Vagina (tissue), 2 donors: ENCODE measurements at regions not wholly inside any gene's neighbourhood (a gene's known extent, or its start where the extent isn't known, plus 50 kb on each side); places are given as distances from the start of the nearest gene placed in this dataset.

Experiments used
- DNase-seq, 2 donors: peaks; one replicate each; pipeline ENCODE4 v3.0.0-alpha.2; 2017; ENCODE audit errors: extremely low spot score in 2 of 2
- H3K27ac ChIP-seq: fragments of 200-600 bp; sonication (generic); one replicate; pipeline ENCODE4 v1.5.1; 2019
- H3K27me3 ChIP-seq: fragments of 200-600 bp; sonication (generic); one replicate; pipeline ENCODE4 v1.5.1; 2019
- H3K36me3 ChIP-seq, 2 donors: fragments of 200-600 bp; sonication (generic); one replicate each; pipeline ENCODE4 v1.5.1; 2017 to 2019
- H3K4me1 ChIP-seq: fragments of 200-600 bp; sonication (generic); one replicate; pipeline ENCODE4 v1.5.1; 2019
- H3K4me3 ChIP-seq, 2 donors: fragments of 200-600 bp; sonication (generic); 1 replicate in 1 of 2; 2 replicates in 1 of 2; pipeline ENCODE4 v1.5.1; 2016 to 2019
- H3K9me3 ChIP-seq: fragments of 200-600 bp; sonication (generic); one replicate; pipeline ENCODE4 v1.5.1; 2019
- POLR2A ChIP-seq, 2 donors: fragments of 450-650 bp; IDR thresholded peaks; one replicate each; pipeline ENCODE4 v1.6.1; 2017; ENCODE audit warnings: antibody characterized with exemption in 2 of 2, mild to moderate bottlenecking in 2 of 2, moderate library complexity in 2 of 2
- POLR2AphosphoS5 ChIP-seq, 2 donors: sonication (generic); formaldehyde crosslinking; IDR thresholded peaks; one replicate each; pipeline ENCODE4 v1.9.0; 2017; ENCODE audit warnings: antibody characterized with exemption in 2 of 2, mild to moderate bottlenecking in 2 of 2, low read depth in 1 of 2; ENCODE audit not compliant: insufficient read depth in 1 of 2
- intact Hi-C: fragments of 100-400 bp; cut with DNase I; formaldehyde crosslinking; loops from one replicate; pipeline ENCODE4 v1.15.1; 2023
- TF ChIP-seq, protein P1 (sequence below), 3 experiments: fragments of 450-650 bp in 2 of 3; fragments of 200-600 bp in 1 of 3; sonication (generic) in 1 of 3; IDR thresholded peaks; one replicate each; pipeline ENCODE4 v1.5.1; 2017 to 2019; ENCODE audit warnings: antibody characterized with exemption in 3 of 3, mild to moderate bottlenecking in 2 of 3, moderate library complexity in 2 of 3

DNA sequence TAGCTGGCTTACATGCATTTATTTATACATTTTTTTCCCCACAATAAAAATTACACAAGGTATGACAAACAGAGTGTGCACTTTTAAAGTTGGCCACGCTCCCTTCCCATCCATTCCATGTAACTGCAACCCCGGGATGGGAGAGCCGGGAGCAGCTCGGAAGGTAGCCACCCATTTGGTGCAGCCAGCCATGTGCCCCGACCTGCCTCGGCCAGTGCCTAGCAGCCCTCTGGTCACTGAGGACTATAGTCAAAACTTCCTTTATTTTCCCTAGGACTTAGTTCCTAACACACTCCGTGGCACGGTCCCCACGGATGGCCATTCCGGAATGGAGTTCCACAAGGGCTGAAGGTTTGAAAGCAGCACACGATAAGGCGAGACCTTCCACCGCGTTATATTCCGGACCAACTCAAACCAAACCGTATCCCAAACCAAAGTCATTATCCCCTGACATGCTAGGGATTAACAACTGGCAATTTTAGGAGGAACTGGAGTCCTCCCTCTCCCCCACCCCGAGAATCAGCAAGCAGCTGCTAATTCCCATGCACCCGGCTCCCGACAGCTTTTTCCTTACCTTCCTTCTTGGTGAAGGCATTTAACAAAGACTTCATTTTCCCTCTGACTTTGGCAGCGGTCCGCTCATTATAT is 426.4 kb downstream of the SHANK2 start:
- no peak overlapping the region for H3K27ac ChIP-seq
- no peaks in the 10 kb centered on the region for H3K9me3 ChIP-seq
- H3K4me1 ChIP-seq, result peaks cover 7% of the 10 kb centered on the region
- TF ChIP-seq POLR2A (IDR thresholded peaks at IDR 0.05), result no peak
- TF ChIP-seq, protein P1, sequence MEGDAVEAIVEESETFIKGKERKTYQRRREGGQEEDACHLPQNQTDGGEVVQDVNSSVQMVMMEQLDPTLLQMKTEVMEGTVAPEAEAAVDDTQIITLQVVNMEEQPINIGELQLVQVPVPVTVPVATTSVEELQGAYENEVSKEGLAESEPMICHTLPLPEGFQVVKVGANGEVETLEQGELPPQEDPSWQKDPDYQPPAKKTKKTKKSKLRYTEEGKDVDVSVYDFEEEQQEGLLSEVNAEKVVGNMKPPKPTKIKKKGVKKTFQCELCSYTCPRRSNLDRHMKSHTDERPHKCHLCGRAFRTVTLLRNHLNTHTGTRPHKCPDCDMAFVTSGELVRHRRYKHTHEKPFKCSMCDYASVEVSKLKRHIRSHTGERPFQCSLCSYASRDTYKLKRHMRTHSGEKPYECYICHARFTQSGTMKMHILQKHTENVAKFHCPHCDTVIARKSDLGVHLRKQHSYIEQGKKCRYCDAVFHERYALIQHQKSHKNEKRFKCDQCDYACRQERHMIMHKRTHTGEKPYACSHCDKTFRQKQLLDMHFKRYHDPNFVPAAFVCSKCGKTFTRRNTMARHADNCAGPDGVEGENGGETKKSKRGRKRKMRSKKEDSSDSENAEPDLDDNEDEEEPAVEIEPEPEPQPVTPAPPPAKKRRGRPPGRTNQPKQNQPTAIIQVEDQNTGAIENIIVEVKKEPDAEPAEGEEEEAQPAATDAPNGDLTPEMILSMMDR (IDR thresholded peaks at IDR 0.05), result no peak
- TF ChIP-seq POLR2AphosphoS5 (IDR thresholded peaks at IDR 0.05; ENCODE audit: insufficient read depth in 1 of 2, low read depth in 1 of 2), result no peak
- H3K36me3 ChIP-seq, result no peaks in the 10 kb centered on the region
- H3K4me3 ChIP-seq, result peak overlapping the region; percentile 9 to 18
- intact Hi-C loops, result no loop called here
- DNase-seq, result no peak
- H3K27me3 ChIP-seq, result no peaks in the 10 kb centered on the region

DNA sequence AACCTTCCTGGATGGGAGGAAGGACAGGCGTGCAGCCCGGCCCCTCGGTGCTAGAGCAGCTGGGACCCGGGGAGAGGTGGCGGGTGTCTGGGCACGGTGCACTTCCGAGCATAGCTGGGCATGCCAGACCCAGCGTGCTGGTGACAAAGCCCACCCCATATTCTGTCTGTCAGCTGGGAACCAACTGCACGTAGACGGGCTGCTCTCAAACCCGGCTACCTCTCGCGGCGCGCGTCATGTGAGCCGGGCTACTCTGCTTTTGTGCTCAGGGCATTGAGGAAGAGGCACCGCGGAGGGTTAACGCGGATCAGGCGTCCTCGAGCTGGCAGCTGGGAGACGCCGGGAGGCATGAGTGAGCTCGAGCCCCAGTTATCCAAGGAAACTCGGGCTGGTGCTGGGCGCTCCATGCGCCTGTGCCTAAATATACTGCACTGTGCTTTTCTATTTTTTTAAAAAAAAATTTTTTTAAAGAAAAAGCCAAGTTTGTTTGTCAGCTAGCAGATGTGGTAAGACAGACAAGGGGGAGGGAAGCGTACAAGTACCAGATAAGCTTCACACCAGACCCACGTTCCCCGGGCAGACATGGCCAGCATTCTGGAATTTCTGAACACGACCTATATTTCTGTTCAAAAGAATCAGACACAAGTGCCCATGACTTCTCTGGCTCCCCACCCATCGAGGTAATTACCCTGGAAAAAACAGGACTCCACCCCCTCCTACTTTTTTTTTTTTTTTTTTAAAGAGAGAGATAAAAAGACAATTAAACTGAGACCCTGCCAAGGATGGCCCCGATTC is 425.6 kb downstream of the SHANK2 start:
- H3K27ac ChIP-seq, result no peak overlapping the region
- intact Hi-C loops, result no loop called here
- TF ChIP-seq POLR2A (IDR thresholded peaks at IDR 0.05) (no peak), POLR2AphosphoS5 (IDR thresholded peaks at IDR 0.05; ENCODE audit: insufficient read depth in 1 of 2, low read depth in 1 of 2) (no peak)
- TF ChIP-seq, protein P1 (IDR thresholded peaks at IDR 0.05), result no peak
- peak overlapping the region; percentile 9 to 18 for H3K4me3 ChIP-seq
- no peak for DNase-seq
- H3K9me3 ChIP-seq, result no peaks in the 10 kb centered on the region
- peaks cover 7% of the 10 kb centered on the region for H3K4me1 ChIP-seq
- no peaks in the 10 kb centered on the region for H3K36me3 ChIP-seq
- no peaks in the 10 kb centered on the region for H3K27me3 ChIP-seq

DNA sequence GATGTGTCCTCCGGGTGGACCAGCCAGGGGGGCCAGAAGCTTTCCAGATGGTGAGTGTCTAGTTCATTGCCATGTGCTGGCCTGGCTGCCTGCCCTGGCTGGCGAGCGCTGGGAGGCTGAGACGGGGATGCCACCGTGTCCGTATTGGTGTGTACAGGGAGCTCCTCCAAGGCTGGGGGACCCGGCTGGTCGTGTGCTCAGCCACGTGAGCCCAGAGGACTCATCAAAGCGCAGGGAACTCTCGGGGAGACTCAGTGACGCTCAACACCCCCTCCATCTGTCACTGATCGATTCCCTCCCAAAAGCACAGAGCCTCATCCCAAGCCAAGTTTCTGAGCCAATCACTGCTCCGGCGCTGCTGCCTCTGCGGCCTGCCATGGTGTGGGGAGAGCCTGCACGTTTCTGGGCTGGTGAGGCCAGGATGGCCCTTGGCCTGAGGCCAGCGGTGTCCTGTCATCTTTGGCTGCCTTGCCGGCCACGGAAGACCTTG is 423.7 kb downstream of the SHANK2 start:
- peaks cover 7% of the 10 kb centered on the region for H3K4me1 ChIP-seq
- no peaks in the 10 kb centered on the region for H3K36me3 ChIP-seq
- H3K4me3 ChIP-seq, result no peak overlapping the region
- no peak for DNase-seq
- intact Hi-C loops, result no loop called here
- TF ChIP-seq POLR2A (IDR thresholded peaks at IDR 0.05) (no peak), POLR2AphosphoS5 (IDR thresholded peaks at IDR 0.05; ENCODE audit: insufficient read depth in 1 of 2, low read depth in 1 of 2) (no peak)
- TF ChIP-seq, protein P1 (IDR thresholded peaks at IDR 0.05), result no peak
- no peak overlapping the region for H3K27ac ChIP-seq
- no peaks in the 10 kb centered on the region for H3K27me3 ChIP-seq
- no peaks in the 10 kb centered on the region for H3K9me3 ChIP-seq

DNA sequence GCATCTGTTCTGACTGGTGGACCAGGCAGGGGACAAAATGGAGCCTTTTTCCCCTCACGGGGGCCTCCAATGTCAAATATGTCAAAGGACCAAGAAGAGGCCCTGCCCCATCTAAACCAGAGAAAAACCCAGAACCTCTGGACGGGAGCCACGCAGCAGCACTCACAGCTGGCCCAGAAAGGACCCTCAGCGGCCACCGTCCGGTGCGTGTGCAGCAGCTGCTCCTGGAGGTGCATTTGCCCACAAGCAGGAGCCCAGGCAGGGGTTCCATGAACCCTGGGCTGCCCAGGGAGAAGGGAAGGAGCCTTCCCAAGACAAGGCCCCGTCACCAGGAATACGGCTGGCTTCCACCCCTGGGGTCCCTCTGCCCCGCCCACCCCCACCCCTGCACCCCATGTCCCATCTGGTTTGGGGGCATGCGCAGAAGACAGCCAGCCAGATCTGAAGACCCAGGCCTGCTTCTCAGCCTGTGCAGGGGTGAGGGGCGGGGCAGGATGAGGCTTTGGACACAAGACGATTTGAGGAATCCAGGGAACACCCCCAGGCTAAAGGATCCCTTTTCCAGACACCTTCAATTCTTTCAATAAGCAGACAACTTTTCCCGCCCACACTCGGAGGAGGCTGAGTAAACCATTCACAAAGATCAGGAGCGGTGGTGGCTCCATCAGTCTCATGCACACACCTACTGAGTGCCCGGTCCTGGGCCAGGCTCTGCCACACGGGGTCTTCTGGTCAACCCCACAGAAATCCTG is 423.1 kb downstream of the SHANK2 start:
- Histone ChIP-seq H3K4me1 (peaks cover 7% of the 10 kb centered on the region), H3K27ac (no peak overlapping the region), H3K4me3 (no peak overlapping the region), H3K36me3 (no peaks in the 10 kb centered on the region), H3K27me3 (no peaks in the 10 kb centered on the region), H3K9me3 (no peaks in the 10 kb centered on the region)
- TF ChIP-seq POLR2A (IDR thresholded peaks at IDR 0.05) (no peak), POLR2AphosphoS5 (IDR thresholded peaks at IDR 0.05; ENCODE audit: insufficient read depth in 1 of 2, low read depth in 1 of 2) (no peak)
- TF ChIP-seq, protein P1 (IDR thresholded peaks at IDR 0.05), result no peak
- intact Hi-C loops, result no loop called here
- no peak for DNase-seq
